SK-N-SH (cell line): ENCODE measurements at regions not wholly inside any gene's neighbourhood (a gene's known extent, or its start where the extent isn't known, plus 50 kb on each side); places are given as distances from the start of the nearest gene placed in this dataset.

Experiments
- RAD21 ChIP-seq: IDR thresholded peaks from 2 replicates; pipeline ENCODE4 v1.6.1; 2012; ENCODE audit warnings: mild to moderate bottlenecking, low read length
- TF ChIP-seq, protein P1 (sequence below): fragments of 200-600 bp; sonication (generic); IDR thresholded peaks from 2 replicates; pipeline ENCODE4 v1.6.1; 2017; ENCODE audit warnings: antibody characterized with exemption, mild to moderate bottlenecking, moderate library complexity
- TF ChIP-seq, protein P2 (sequence below): IDR thresholded peaks from 2 replicates; pipeline ENCODE4 v1.4.0; 2012; ENCODE audit warnings: low read depth

DNA sequence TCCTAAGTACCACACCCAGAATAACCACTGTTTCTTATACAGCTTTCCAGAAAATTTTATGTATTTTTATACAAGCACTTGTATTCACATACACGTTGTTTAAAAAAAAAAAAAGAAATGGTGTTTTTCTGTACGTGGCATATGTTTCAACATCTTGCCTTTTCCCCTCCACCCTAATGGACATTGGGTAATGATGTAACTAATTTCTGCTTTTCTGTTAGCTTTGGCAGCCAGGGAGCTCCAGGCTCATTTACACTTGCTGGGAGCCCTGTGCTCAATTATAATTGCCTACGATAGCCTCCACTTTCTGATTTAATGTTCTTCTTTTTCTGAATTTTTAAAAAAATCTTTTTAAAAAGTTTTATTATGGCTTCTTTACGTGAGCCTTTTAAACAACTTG, 352.4 kb downstream of the UTRN start:
- TF ChIP-seq, protein P1, sequence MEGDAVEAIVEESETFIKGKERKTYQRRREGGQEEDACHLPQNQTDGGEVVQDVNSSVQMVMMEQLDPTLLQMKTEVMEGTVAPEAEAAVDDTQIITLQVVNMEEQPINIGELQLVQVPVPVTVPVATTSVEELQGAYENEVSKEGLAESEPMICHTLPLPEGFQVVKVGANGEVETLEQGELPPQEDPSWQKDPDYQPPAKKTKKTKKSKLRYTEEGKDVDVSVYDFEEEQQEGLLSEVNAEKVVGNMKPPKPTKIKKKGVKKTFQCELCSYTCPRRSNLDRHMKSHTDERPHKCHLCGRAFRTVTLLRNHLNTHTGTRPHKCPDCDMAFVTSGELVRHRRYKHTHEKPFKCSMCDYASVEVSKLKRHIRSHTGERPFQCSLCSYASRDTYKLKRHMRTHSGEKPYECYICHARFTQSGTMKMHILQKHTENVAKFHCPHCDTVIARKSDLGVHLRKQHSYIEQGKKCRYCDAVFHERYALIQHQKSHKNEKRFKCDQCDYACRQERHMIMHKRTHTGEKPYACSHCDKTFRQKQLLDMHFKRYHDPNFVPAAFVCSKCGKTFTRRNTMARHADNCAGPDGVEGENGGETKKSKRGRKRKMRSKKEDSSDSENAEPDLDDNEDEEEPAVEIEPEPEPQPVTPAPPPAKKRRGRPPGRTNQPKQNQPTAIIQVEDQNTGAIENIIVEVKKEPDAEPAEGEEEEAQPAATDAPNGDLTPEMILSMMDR = no peak
- TF ChIP-seq RAD21 = no peak
- TF ChIP-seq, protein P2, sequence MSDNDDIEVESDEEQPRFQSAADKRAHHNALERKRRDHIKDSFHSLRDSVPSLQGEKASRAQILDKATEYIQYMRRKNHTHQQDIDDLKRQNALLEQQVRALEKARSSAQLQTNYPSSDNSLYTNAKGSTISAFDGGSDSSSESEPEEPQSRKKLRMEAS = no peak
